ENCODE measurements at regions not wholly inside any gene's neighbourhood (a gene's known extent, or its start where the extent isn't known, plus 50 kb on each side); places are given as distances from the start of the nearest gene placed in this dataset.

DNA sequence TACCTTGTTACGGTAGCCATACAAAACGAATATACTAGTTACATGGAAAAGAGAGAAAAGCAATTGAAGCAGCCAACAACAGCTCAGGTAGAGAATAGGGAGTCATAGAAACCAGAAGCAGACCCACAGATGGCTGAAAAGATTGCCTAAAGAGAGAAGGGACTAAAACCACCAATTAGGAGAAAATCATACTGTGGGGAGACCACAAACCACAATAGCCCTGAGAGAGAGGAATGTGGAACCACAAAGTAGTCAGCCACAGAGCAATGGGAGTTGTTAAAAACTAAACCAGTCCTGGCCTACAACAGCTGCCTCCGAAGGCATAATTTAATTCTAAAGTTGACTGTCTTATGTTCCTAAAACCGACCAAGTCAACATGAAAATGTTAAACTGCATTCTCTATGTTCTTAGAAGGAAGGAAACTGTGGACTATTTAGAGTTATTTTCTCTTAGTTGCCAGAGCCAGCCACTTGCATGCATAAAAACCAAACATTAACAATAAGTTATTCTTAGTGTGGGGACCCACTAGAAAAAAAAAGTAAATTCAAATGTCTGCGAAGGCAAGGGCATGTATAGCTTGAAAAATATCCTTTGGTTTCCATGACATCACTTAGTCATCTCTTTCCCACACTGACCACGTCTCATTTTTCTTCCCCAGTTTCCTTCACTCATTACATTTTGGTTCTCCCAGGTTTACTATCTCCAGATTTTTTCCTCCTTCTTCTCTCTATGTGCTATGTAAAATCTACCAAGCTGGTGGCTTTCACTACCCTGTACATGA is 398.1 kb downstream of the NOVA1 start:
- no peak for DNase-seq

DNA sequence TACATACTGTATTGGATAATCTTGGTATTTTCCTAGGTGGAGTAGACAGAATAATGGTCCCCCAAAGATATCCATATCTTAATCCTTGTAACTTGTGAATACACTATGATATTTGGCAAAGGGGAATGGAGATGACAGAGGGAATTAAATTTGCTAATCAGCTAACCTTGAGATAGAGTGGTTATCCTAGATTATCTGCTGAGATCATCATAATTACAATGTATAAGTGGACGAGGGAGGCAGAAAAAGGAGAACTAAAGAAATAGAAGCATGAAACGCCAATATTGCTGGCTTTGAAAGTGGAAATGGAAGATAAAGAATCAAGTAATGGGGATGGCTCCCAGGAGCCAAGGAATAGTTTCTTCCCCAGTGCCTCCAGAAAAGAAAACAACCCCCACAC is 398.7 kb downstream of the NOVA1 start:
- no peak for DNase-seq

DNA sequence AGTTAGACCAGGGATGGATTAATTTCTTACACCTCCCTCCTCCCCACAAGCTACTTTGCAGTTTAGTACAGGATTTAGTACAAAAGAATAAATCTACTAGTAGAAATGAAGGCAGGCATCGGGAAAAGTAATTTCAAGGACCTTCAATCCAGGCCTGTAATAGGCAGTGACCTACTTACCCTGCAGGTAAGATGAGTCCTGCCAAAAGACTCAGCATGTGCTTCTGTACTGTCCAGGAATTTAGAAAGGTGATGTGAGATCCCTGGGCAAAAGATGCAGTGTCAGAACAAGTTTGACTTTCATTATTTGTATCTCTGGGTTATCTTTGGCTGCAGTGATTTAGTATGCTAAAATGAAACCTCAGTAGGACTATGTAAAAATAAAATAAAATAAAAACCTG is 403.0 kb downstream of the NOVA1 start:
- DNase-seq: no peak

DNA sequence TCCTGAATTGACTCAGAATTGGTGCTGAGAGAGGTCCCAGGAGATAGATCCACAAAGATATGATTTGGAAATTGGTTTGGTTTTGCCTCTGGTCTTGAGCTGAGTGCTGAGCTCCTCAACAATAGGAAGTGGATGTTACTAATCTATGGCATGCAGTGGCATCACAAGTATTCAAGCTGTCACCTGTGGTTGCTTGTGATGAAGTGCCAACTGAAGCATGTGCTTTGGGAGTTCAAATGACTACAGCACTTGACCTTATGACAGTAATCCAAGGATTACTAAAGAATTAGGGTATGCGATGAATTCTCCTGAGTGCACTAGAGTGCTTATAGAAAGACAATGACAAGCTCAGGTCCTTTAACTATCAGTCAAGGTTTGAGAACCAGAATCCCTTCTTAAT is 406.2 kb downstream of the NOVA1 start:
- no peak for DNase-seq

DNA sequence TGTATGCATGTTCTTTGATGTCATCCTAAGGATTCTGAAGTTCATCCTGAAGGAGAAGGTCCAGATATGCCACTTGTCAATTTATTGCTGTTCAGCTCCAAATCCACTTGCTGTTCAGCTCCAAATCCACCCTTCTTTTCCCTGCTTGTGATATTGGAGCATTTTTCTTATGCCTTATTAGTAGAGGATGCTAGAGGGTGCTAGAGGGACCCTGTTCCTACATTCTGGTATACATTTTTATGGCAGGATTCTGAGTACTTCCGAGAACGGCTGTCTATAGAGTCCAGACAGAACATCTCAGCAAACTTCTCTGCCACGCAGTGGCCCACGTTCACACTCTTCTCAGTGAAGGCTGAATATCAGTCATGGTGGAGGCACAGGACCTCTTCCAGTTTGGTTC is 406.7 kb downstream of the NOVA1 start:
- DNase-seq: no peak

DNA sequence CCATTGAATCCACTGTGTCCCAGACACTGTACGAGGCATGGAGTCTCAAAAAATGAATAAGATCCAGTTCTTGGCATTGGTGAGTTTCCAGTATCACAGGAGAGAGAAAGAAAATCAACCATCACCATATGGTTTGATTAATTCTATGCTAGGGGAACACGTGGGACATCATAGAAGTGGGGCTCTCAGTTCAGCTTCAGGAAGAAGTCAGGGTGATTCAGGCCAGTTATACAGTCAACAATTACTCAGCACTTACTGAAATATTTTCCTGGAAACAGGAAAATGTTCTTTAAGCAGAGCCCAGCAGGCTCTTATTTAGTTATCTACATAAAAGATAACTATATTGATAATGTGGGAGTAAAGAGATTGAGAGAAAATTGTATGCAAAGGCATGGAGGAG is 407.2 kb downstream of the NOVA1 start:
- no peak for DNase-seq

DNA sequence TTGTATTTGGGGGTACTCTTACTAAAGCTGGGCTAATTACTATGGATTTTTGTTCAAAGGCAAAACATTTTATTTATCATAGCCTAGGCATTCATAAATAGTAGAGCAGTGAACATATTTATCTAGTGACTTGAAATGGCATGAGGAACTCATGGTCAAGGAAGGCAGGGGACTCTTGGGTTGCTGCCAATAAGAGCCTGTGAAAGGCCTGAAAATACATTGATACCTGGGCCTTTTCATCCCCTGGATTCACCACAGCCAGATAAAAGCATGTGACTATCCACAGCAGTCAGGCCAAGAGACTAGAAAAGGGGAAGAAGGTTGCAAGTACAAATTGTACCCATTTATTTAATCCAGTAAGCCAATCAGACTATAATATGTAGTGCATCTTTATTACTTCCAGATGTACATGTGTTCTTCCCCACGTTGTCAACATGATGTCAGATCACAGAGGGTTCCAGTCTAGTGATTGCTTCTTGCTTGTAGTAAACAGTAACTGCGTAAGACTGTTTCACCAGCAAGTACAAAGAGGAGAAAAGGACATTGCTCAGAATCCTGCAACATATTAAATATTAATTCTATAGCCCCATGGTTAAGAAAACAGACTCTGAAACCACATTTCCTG is 409.7 kb downstream of the NOVA1 start:
- DNase-seq: no peak

DNA sequence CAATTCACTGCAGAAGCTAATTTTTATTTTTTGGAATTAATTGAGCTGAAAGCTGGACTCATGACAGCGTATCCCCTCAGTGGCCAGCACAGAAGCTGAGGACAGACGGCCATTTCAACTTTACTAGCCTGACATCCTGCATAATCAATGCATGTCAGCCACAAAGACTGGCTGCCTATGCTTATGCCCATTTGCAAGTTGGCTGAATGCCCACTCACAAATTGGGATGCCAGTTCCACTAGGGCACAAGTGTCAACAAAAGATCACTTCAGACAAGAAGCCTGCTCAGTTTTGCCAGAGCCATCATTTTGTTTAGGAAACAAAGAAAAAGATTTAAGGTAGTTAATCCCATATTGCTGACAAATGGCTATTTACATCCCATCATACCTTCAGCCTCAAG is 417.6 kb downstream of the NOVA1 start:
- DNase-seq: no peak

DNA sequence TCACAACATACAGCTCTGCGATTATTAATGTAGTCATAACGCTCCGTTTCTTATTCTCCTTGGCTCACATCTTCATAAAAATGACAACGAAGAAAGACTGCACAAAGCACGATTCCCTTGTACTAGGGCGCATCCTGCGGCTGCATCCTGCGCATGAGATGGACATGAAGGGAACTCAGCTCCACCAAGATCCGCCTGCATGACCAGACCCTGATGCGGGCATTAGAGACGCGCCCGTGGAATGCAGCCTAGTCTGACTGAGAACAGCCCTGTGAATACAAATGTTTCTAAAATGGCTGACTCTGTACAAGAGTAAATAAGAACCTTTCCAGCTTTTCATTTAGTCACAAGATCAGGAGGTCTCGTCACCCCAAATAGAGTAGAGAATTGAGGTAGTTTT is 422.2 kb downstream of the NOVA1 start:
- DNase-seq: no peak

DNA sequence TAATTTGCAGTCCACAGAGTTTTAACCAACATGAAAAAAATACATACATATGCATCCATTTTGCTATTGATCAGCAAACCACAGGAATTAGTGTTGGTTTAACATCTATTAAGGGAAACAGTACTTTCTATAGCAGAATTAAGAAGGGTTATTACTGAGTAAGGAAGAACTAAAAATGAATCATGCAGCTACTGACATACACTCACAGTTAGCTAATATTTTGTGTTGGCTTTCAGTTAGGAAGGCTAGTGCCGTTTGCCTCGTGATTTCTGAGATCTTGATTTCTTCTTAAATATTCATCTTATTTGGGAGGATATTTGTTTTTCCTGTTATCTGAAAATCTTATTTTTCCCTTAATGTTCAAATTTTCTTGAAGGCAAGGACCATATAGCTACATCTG is 423.4 kb downstream of the NOVA1 start:
- no peak for DNase-seq

DNA sequence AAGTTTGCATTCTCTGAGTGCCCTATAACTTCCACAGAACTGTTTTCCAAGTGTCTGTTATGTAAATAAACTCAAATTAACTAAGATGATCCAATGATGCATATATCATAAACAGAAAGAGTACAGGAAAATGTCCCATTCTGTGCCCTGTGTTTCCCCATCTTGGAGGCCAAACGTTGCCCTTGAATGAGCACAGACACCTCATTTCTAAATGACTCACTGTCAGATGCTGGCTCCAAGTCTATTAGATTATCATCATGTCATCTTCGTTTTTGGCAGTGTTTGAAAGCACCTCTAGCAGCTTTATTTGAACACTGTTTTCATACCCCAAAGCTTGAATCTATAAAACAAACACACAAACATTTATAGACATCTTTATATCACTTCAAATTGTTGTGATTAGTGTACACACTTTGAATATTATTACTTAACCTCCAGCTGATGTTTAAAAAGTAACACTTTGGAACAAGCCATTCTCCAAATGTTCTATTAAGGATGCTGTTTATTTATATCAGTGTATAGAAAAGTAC is 424.2 kb downstream of the NOVA1 start:
- DNase-seq: no peak

DNA sequence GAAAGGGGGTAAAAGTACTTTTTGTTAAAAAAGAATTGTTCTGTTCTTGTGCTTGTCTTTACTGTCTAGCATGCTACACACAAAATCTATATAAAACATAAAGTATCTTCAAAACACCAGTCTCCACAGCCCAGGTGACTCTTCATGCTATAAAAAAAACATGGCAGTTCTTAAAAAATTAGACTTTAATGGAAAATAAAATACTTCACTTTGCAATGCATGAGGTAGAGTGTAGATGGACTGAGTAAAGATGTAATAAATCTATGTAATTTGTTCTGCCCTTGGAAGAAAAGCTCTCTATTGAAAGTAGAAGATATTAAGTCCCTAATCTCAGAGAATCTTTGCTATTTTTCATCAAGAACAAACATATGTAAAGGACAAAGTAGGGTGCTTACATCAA is 425.4 kb downstream of the NOVA1 start:
- no peak for DNase-seq

DNA sequence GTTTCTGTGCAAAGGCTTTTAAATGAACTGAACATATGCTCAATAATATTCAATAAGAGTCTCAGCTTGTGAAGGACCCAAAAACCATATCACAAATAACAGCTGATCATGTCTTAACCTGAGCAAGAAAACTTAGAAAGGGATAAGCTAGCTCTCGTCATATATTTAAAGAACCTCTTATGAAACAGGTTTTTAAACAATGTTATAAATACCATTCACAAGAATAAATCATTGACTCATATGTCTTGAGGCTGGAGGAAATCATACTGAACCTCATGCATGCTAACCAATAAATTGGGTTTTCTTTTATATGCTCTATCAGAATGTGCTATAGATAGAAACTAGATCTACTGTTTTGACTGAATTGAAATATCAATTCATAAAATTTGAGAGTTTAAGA is 426.9 kb downstream of the NOVA1 start:
- DNase-seq: no peak

DNA sequence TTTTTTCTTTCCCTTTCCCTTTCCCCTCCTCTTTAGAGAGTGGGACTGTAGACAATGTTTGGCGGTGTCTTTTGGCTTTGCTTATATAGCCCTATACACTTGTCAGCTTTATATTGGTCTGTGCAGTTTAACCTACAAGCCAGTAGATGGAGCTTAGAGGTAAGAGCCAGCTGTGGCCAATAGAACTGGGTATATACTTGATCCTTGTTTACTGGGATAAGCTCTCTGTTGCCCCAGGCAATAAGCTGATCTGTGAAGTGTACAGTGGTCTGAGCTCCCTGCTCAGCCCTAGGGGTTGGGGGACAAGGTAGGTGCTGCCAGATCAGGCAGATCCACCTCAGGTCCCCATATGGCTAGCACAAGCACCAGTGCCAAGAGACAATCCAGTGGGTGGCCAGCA is 434.1 kb downstream of the NOVA1 start:
- peak; percentile 12 for DNase-seq

DNA sequence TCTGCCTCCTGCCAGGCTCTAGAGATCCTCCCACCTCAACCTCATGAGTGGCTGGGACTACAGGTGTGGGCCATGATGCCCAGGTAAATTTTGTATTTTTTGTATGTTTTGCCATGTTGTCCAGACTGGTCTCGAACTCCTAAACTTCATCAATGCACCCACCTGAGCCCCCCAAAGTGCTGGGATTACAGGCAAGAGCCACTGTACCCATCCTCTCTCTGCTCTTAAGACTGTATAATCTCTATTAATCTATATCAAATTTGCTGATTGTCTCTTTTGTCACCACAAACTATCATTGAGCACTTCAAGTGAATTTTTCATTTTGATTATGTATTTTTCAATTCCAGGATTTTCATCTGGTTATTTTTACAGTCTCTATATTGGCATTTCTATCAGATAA is 440.3 kb downstream of the NOVA1 start:
- no peak for DNase-seq

DNA sequence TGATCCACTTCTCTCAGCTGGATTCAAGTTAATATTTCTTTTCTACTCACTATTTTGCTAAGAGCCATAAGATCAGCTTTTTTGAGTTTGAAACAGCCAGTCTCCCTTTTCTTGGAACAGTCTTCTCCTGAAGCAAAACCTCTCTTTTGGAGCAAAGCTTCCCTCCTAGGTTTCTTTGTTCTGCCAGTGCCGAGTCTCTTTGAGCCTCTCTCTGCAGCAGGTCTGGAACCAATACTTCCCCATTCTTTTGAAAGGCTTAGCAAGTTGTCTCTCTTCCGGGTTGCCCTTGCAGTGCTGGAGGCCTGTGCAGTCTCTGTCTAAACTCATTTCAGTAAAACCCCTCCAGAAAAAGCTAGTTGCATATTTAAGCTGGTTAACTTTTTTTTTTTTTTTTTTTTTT is 454.8 kb downstream of the NOVA1 start:
- no peak for DNase-seq

DNA sequence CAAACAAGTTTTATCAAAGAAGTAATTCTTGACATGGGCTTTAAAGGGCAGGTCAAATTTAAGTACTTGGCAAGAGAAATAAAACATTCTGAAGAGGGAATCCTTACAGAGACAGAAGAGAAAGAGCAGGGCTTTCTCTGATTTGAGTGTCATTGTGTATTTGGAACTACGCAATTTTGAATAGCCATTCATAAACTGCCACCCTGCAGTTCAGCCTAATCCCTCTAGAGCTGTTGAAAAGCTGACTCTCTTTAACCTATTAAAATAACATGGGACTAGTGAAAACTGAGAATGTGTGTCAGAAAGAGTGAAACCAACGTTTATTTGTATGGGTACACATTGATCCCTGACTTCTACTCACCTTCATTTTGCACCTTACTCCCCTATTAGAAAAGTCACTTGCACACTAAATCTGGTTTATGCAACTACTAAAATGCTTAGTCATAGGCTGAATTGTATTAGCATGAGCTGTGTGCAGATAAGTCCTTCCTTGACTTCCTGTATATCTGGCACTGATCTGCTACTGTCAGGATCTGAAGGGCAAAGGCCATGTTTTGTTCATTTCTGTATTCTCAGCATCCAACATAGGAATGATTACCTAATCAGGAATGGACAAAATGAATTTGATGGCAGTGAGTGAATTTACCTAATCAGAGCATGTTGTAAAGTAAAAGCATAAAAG is 458.9 kb downstream of the NOVA1 start:
- no peak for DNase-seq

DNA sequence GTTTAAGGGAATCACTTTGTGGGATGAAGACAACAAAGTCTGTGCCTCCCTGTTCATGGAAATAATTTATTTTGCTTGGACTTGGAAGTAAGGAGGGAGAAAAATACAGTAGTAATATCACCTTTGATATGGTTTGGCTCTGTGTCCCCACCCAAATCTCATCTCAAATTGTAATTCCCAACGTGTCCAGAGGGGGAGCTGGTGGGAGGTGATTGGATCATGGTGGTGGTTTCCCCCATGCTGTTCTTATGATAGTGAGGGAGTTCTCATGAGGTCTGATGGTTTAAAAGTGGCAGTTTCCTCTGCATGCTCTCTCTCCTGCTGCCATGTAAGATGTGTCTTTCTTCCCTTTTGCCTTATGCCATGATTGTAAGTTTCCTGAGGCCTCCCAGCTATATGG is 460.7 kb downstream of the NOVA1 start:
- DNase-seq: no peak

DNA sequence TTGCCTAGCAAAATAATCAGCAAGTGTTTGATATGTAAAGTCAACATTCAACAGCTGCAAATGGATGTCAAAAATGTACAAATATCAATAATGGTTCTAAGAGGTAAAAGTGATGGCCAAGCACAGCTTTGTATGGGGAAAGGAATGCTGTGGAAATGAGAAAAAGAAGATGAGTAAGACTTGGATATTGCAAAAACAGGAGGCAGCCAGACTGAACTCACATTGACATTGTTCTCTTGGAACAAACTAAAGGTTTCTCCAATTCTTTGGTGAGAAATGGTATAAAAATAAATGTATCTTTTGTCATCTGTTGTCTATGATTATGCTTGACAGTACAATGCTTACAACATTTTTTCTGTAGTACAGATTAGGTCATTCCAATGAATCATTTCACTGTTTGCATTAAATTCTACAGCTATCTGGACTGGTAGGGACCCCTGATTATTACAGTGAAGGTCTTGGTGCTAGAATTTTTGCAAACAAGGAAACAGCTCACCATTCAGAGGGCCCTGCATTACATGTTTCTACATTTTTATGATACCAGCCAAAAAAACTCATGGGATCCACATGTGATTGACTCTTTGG is 465.7 kb downstream of the NOVA1 start:
- no peak for DNase-seq

DNA sequence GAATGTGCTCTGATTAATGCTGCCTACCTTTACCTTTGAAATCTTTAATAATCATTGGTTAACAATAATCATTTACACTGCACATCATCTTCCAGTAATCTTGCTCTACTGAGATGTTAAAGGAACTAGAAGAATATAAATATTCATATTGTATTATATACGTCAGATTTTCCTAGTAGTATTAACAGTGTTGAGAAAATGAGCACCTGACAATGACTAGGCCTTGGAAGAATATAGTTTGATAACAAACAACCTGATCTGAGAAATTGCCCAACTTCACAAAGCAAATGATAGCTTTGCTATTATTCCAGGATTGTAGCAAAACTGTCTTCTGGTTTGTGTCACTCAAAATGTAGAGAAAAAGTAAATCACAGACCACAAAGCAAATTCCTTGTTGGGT is 467.1 kb downstream of the NOVA1 start:
- DNase-seq: no peak

DNA sequence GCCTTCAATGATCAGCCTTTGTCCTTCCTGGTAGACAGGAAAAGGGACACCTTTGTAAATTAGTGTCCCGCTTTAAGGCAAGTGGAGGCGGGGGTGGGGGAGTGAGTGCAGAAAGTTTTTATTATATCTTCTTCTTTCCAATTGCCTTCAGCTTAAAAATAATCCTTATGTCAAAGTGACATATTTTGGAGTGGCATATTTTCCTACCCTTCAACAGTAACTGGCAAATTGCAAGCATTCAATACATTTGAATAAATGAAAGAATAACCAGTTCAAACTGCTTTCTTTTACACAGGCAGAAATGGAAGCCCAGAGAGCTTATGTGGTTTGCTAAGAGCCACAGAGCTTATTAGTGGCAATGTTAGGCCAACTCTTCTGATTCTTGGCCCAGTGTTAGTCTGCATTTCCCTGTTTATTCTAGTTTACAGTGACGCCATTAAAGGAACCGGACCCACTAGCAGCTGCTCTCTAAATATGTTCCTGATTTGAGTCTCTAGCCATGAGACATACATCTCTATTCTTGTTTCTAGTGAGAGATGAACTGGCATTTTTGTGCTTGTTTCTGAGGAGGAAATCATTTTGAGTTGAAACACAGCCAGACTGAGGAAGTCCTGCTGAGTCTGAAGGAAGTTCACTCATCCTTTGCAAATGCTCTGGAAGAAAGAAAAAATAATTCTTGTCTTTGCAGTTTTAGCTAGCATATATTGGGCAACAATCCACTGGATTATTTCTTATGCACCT is 468.7 kb downstream of the NOVA1 start:
- no peak for DNase-seq

DNA sequence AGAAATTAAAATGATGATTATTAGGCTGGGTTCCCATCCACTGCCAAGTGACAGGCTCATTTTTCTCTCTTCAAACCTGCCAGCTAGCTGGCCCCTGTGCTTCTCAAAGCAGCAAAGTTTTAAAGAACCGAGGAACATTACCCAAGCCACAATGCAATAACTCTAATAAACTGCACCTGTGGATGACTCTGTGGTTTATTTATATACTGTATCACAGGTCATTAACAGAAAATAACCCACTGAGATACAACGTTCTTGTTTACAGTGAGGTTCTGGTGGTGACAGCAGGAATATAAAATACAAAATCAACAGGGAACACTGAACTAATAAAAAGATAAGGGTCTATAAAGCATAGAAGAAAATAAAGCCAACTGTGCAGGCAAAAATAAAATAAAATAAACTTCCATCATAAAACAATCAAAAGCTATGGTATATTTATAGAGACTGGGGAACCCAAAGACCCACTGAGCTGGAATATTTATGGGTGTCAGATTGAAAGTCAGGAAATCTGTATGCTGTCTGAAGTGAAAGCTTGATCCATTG is 472.9 kb downstream of the NOVA1 start:
- DNase-seq: no peak

DNA sequence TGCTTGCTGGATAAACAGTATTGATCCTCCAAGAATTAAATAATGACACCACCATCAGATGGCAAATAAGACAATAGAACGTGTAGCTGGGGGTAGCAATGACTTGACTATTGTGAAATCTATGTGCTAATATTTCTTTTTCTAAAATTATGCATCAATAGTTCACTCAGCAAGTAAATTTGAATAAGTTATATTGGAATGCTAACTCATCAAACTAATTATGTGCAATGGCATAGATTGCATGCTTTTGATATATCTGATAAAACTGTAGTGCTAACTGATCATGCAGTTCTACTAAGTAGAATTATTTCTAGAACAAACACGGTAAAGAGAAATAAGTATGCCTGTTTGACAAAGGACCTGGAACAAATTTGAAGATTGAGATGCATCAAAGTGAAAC is 474.4 kb downstream of the NOVA1 start:
- no peak for DNase-seq

All from NCI-H1417 treated with DMSO at 0.1 percent for 48 hours (cell line).